ENCODE measurements at regions not wholly inside any gene's neighbourhood (a gene's known extent, or its start where the extent isn't known, plus 50 kb on each side); places are given as distances from the start of the nearest gene placed in this dataset.
"Not testable (repeated sequence)": the region's sequence is repeated elsewhere in the genome, so short reads cannot be mapped to it uniquely, and the experiment has no call there.

DNA sequence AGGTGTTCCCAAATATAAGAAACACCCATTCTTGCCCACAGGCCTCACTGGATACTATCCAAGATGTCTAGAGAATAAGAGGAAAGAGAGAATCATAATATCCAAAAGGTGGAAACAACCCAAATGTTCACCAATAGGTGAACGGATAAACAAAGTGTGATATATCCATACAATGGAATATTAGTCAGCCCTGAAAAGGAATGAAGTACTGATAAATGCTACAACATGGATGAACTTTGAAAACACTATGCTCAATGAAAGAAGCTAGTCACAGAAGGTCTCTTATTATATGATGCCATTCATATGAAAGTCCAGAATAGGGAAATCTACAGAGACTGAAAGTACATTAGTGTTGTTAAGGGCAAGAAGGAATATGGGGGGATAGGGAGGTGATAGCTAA lies 65.4 kb downstream of the HOXC4 start:
- H3K4me1 ChIP-seq (ENCODE audit: control insufficient read depth, extremely low read depth, insufficient read depth, low read length); POLR2A ChIA-PET; H3K9ac ChIP-seq (replicated peaks; ENCODE audit: extremely low read depth, insufficient read depth, low read length); H3K4me2 ChIP-seq (ENCODE audit: insufficient read depth, low read length); intact Hi-C loops (cut with micrococcal nuclease); dilution Hi-C loops (cut with MboI; ENCODE audit: extremely low pct_ligation_motif_present, low sequenced_read_pairs); H3K27ac ChIP-seq (ENCODE audit: insufficient read depth, low read depth, low read length); H3K4me3 ChIP-seq (replicated peaks in 1 of 3; ENCODE audit: insufficient read depth in 1 of 3, low read depth in 1 of 3, low read length in 3 of 3); CTCF ChIA-PET; H3K79me2 ChIP-seq (ENCODE audit: control insufficient read depth, insufficient read depth, low read length); FAIRE-seq; H2AFZ ChIP-seq (ENCODE audit: low read depth, low read length); H4K20me1 ChIP-seq (replicated peaks; ENCODE audit: control insufficient read depth, extremely low read depth, insufficient read depth, low read length); H3K9me1 ChIP-seq (replicated peaks; ENCODE audit: control insufficient read depth, extremely low read depth, insufficient read depth, low read length); H3K9me3 ChIP-seq (replicated peaks; ENCODE audit: control insufficient read depth, insufficient read depth, low read length); BruUV-seq (replicated peaks); DNase-seq (ENCODE audit: low read depth, low spot score); H3K36me3 ChIP-seq (ENCODE audit: control insufficient read depth in 2 of 2, extremely low read depth in 1 of 2, insufficient read depth in 2 of 2, low read length in 2 of 2): not testable (repeated sequence)
- H3K27me3 ChIP-seq (ENCODE audit: control insufficient read depth in 2 of 2, insufficient read depth in 2 of 2, low read length in 2 of 2): peaks cover 2 to 12% of the 10 kb centered on the region in 2 experiments

DNA sequence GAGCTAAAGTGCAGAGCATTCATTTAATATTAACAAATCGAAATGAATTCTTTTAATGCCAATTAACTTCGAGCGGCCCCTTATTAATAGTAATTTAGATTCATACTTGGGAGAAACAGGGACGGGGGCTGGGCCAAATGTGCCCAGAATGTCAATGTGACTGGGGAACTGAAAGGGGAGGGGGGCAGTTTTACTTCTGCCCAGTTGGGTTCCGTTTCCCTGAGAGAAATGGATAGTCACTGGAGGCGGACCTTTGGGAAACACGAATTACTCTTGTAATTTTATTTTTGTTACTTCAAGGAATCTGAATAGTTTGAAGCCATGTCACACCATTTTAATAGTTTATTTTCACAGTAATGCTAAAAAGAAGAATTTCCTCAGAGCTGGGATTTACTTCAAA lies 64.8 kb downstream of the SMUG1 start:
- H3K4me3 ChIP-seq (replicated peaks in 1 of 3; ENCODE audit: insufficient read depth in 1 of 3, low read depth in 1 of 3, low read length in 3 of 3); DNase-seq (ENCODE audit: low read depth, low spot score); dilution Hi-C loops (cut with MboI; ENCODE audit: extremely low pct_ligation_motif_present, low sequenced_read_pairs); H4K20me1 ChIP-seq (replicated peaks; ENCODE audit: control insufficient read depth, extremely low read depth, insufficient read depth, low read length); BruUV-seq (replicated peaks); H3K4me1 ChIP-seq (ENCODE audit: control insufficient read depth, extremely low read depth, insufficient read depth, low read length); H3K9ac ChIP-seq (replicated peaks; ENCODE audit: extremely low read depth, insufficient read depth, low read length); FAIRE-seq; H3K36me3 ChIP-seq (ENCODE audit: control insufficient read depth in 2 of 2, extremely low read depth in 1 of 2, insufficient read depth in 2 of 2, low read length in 2 of 2); H2AFZ ChIP-seq (ENCODE audit: low read depth, low read length); H3K4me2 ChIP-seq (ENCODE audit: insufficient read depth, low read length); H3K9me3 ChIP-seq (replicated peaks; ENCODE audit: control insufficient read depth, insufficient read depth, low read length); H3K9me1 ChIP-seq (replicated peaks; ENCODE audit: control insufficient read depth, extremely low read depth, insufficient read depth, low read length); H3K79me2 ChIP-seq (ENCODE audit: control insufficient read depth, insufficient read depth, low read length); H3K27ac ChIP-seq (ENCODE audit: insufficient read depth, low read depth, low read length); CTCF ChIA-PET; intact Hi-C loops (cut with micrococcal nuclease); POLR2A ChIA-PET: not testable (repeated sequence)
- H3K27me3 ChIP-seq (ENCODE audit: control insufficient read depth in 2 of 2, insufficient read depth in 2 of 2, low read length in 2 of 2): peaks cover 37 to 38% of the 10 kb centered on the region in 2 experiments

DNA sequence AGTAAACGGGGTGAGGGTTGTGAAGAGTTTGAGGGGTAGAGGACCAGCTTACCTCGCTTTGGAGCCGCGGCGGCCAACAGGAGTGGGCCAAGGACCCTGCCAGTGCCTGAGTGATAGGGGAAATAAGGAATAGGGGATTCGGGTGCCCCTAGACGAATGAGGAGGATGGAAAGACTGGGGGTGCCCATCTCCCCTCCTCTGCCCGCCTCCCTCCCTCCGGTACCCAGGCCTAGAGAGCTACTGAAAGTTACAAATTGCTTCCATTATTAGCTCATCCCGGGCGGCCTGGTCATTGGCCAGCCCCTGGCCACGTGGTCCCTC lies 63.1 kb downstream of the SMUG1 start:
- intact Hi-C loops (cut with micrococcal nuclease): not testable (repeated sequence)

More for the DNA sequence above, 63.1 kb downstream of the SMUG1 start:
- POLR2A ChIA-PET; H3K4me2 ChIP-seq (ENCODE audit: insufficient read depth, low read length); H2AFZ ChIP-seq (ENCODE audit: low read depth, low read length); H3K9me3 ChIP-seq (replicated peaks; ENCODE audit: control insufficient read depth, insufficient read depth, low read length); H3K79me2 ChIP-seq (ENCODE audit: control insufficient read depth, insufficient read depth, low read length); H3K4me1 ChIP-seq (ENCODE audit: control insufficient read depth, extremely low read depth, insufficient read depth, low read length); H3K9me1 ChIP-seq (replicated peaks; ENCODE audit: control insufficient read depth, extremely low read depth, insufficient read depth, low read length); H3K4me3 ChIP-seq (replicated peaks in 1 of 3; ENCODE audit: insufficient read depth in 1 of 3, low read depth in 1 of 3, low read length in 3 of 3); BruUV-seq (replicated peaks); H3K27ac ChIP-seq (ENCODE audit: insufficient read depth, low read depth, low read length); H3K9ac ChIP-seq (replicated peaks; ENCODE audit: extremely low read depth, insufficient read depth, low read length); H4K20me1 ChIP-seq (replicated peaks; ENCODE audit: control insufficient read depth, extremely low read depth, insufficient read depth, low read length); DNase-seq (ENCODE audit: low read depth, low spot score); FAIRE-seq; H3K36me3 ChIP-seq (ENCODE audit: control insufficient read depth in 2 of 2, extremely low read depth in 1 of 2, insufficient read depth in 2 of 2, low read length in 2 of 2); dilution Hi-C loops (cut with MboI; ENCODE audit: extremely low pct_ligation_motif_present, low sequenced_read_pairs); CTCF ChIA-PET: not testable (repeated sequence)
- H3K27me3 ChIP-seq (ENCODE audit: control insufficient read depth in 2 of 2, insufficient read depth in 2 of 2, low read length in 2 of 2): peaks cover 39 to 50% of the 10 kb centered on the region in 2 experiments

Data from endothelial cell of umbilical vein (primary cell).